Fibroblast of skin of right biceps (primary cell): ENCODE measurements at regions not wholly inside any gene's neighbourhood (a gene's known extent, or its start where the extent isn't known, plus 50 kb on each side); places are given as distances from the start of the nearest gene placed in this dataset.
A peak's percentile ranks its signal among the peaks of the same experiment; 100 is the strongest.

Experiments
- DNase-seq: peaks from one replicate; pipeline ENCODE4 v3.0.0-alpha.2; 2013

DNA sequence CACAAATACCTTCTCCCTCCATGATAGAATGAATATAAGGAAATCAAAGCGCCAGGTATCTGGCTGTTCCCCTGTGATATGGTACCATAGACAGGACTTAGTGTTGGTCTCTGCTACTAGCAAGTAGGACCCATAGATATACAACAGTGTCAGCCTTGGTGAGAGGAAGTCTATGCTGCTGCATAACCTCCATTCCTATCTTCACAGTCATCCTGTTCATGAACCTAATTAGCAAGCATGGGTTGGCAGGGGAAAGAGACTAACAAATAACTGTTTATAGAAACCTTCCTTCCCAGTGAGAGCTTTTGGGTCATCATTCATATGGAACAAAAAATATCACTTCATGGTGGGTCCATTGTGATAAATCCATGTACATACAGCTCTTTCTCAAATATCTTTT, 188.9 kb upstream of the FAM98A start:
- peak; percentile 36 for DNase-seq

DNA sequence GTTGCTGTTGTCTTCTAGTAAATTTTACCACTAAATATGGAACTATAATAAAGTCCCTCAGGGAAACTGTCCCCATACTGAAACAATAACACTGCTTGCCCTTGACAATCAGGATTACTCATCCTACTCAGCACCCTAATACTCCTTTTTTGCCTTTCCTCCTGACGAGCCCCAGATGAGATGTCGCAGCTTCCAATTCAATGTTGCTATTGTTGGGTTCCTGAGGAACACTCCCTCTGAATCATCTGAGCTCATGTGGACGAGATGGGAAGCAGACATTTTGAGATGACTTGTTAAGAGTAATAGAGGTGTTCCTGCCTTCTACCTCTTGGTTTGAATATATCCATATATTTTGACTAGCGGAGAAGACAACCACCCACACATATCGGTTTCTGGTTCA, 187.8 kb upstream of the FAM98A start:
- no peak for DNase-seq

DNA sequence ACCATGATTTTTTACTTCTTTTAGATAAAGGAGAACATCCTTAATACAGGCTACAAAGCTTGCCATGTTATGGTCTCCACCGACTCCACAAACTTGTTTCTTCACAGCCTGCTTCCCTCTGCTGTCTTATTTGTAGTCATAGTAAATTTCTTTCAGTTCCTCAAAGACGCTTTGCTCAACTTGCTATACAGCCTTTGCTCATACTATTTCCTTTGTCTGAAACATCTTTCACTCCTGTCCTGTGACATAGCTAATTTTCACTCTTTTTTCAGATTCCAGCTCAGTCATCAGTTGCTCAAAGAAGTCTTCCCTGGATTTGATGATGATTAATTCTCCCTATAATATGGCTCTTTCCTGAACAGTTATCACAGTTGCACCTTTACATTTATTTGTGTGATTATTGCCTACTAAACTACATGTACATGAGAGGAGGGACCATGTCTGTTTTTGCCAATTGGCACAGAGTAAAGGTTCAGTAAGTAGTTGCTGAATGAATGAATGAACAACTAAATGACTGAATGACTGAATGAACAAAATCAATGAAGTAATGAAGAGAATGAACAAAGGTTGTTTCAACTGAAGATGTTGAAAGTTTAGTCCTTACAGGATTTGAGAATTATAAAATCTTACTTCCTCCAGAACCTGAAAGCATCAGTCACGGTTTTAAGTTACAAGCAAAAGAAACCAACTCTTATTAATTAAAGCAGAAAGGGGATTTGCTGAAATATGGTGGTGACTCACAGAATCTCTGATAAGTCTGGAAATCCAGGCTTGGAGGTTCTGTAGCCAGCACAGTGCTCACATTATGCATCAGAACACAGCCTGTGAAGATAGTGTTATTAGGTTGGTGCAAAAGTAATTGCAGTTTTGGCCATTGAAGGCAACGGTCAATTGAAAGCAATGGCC, 186.4 kb upstream of the FAM98A start:
- DNase-seq: no peak

DNA sequence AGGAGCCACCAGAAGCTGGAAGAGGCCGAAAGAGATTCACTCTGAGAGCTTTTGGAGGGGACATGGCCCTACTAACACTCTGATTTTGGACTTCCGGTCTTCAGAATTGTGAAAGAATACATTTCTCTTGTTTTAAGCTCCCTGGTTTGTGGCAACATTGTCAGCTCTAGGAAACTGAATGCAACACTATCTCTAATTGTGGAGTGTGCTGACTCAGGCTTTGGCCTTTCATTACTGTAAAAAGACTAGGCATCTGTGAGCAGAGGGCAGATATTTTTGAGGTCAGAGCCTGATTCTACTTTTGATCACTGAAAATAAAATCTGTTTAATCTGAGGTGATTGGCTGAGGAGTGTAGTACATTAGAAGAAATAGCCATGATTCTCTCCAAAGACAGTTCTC, 185.4 kb upstream of the FAM98A start:
- DNase-seq: no peak

DNA sequence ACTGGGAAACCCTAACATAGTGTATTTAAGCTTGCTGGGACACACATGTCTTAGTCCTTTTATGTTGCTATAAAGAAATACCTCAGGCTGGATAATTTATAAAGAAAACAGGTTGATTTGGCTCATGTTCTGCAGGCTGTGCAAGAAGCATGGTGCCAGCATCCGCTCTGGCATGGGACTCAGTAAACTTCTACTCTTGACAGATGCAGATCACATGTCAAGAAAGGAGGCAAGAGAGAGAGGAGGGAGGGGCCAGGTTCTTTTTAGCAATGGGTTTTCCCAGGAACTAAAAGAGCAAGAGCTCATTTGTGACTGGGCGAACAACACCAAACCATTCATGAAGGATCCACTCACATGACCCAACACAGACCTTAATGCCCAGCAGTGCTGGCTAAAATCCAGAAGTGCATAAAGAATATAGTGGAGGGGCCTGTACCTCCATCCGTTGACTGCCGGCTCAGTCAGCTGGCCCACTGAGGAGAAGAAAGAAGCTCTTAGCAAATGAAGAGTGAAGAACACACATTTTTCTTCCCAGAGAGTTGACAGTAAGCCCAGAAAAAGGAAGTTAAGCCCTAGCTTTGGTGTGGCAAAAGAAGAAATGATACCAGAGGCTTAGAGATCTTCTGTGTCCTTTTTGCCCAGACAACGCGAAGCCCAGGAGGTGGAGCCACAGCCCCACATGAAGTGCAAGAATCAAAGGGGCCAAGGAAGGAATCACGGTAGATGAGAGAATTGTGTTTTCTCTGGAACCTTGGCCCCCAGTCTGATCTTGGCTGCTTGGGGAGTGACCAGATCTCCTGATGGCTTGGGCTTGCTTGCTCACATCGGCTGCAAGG, 183.5 kb upstream of the FAM98A start:
- DNase-seq: no peak

DNA sequence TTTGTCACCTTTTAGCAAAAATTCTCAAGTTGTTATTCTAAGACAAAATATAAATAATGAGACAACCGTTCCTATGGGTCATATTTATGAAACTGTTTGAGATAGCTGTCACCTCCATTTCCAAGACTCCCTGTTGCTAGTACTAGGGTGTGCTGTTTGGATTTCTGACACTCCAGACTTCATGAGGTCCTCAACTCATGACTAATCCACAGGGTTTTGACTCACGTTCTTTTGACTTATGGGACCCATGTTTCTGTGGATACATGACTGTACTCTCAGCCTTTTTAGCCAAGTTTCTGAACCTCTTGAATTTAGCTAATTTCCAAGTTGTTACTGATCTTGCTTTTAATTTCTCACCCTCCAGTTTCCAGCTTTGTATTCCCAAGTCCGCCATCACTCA, 178.7 kb upstream of the FAM98A start:
- no peak for DNase-seq

DNA sequence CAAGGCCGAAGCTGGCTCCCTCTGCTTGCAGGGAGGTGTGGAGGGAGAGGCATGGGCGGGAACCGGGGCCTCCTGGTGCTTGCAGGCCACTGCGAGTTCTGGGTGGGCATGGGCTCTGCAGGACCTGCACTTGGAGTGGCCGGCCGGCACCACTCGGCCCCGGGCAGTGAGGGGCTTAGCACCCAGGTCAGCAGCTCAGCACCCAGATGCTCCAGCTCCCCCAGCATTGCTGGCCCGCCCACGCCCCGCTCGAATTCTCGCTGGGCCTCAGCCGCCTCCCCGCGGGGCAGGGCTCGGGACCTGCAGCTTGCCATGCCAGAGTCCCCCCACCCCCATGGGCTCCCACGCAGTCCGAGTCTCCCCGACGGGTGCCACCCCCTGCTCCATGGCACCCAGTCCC, 176.2 kb upstream of the FAM98A start:
- no peak for DNase-seq

DNA sequence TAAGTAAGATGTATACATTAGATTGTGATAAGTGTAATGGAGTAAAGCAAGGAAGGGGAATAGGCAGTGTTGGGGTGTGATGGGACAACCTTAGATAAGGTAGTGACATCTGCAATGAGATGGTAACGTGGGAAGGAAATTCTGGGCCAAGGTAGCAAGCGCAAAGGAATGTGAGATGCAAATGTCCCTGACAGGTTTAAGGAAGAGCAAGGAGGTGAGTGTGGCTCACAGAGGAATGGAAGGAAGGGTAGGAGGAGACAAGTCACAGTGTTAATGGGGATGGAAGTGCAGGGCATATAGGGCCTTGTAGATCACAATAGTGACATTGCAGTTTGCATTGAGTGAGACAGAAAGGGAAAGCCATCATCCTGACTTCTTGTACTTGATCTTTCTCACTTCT, 170.9 kb upstream of the FAM98A start:
- no peak for DNase-seq

DNA sequence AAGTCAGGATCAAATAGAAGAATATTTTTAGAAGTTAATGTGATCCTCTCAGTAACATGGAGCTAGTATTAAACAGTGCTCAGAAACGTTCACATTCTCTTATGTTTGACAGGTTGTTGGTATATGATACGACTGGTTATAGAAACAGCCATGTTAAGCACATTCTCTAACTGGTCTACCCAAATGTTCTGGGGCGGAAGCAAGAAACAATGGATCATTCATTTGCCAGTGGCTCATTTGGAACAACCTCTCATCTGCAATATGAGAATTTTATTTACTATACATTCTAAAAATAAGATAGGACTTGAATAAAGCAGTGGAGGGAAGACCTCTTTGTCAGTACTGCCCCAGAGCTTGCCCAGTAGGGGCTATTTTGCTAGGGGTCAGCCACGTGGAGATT, 167.1 kb upstream of the FAM98A start:
- DNase-seq: no peak

DNA sequence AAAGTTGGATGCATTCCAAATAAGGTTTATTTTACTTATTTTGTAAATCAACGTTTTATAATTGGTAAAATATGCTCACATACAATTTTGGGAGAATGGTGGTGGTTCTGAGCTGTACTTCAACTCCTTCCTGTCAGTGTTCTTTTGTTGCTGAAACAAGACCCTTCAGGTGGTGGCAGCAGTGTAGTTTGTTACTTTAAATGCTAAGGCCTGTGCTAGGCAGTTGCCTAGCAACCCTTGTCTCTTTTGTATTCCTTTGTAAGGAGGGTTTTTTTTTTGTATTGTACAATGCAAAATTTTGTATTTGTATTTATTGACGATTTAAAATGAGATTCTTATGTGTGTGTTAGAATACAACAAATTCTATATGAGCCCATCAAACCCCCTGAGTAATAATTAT, 166.0 kb upstream of the FAM98A start:
- DNase-seq: no peak

DNA sequence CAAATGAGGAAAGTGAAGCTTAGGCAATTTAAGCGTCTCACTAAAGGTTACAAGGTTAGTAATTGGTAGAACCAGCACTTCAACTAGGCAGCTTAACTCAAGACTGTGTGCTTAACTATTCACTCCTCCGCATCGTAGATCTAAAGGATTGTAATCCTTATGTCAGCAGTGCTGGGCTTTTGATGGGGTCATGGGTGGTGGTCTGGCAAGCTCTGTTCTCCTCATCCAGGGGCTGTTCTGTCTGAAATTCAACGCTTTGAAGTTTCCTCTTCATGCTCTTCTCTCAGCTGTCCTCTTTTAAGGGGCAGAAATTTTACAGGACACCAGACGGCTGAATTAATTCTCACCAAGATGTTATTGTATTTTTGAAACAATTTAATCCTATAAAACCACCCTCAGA, 165.5 kb upstream of the FAM98A start:
- DNase-seq: no peak

DNA sequence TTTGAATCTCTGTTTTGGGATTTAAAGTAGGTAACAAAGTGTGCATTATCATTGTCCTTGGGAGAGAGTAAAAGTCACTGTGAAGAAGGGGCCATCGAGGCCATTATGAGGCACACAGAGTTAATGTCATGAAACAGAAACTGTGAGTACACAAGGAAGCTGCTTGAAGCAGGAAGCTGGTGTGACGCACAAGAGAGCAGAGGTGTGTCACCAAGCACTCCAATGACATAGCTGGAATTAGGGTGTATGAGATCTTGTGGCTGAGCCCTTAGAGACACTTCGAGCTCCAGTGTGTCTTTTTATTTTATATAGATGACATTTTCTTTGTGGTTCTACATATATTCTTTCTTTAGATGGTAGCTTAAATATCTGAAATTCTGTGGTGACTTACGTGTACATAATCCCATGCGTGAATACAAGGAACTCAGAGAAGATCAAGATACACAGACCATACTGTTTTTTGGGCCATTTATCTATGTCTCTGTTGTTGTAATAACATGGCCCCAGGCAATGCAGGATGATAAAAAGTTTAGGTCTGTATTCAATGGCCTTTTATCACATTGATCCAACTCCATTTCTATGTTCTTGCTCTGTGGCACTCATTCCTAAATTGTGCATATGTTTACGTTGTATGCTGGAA, 164.7 kb upstream of the FAM98A start:
- DNase-seq: no peak

DNA sequence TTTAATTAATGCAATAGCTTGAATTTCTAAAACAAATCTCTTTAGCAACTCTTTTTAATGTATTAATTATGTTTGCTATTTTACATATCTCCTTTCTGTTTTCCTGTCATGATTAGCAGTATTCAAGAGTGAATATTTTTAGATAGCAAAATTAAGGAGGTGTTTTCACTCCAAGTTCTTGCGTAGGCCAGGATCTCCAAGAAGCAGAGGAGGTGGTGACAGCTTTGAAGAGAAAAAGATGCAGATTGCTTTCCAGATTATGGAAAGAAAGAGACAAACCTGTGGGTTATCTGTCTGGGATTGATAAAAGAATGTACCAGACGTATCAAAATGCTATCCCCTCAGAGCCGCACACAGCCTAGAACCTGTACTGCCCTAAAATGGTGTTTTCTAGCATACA, 163.5 kb upstream of the FAM98A start:
- no peak for DNase-seq

DNA sequence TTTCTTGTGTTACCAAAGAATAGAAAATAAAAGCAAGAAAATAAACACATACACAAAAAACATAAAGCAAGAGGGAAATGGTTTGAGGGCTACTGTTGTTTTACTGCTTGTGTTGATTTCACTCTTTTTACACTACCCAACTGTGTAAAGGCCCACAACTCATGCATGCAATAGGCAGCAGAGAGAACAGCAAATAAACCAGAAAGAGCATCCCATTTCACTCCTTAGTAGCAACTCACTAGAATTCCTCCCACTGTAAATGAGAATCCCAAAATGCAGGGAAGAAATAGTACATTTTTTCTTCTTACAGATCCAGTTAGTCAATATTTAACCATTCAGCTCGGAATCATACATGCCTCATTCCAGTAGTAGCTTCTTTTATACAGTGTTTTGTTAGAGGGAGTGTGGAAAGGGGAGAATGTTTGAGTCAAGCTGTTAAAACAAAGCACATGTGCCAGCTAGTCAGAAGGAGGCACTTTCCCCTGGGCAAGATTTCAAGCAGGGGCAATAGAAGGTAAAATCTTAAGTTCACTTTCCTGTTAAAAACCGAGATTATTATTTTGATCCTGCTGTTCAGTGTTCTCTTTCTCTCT, 147.2 kb upstream of the FAM98A start:
- no peak for DNase-seq

DNA sequence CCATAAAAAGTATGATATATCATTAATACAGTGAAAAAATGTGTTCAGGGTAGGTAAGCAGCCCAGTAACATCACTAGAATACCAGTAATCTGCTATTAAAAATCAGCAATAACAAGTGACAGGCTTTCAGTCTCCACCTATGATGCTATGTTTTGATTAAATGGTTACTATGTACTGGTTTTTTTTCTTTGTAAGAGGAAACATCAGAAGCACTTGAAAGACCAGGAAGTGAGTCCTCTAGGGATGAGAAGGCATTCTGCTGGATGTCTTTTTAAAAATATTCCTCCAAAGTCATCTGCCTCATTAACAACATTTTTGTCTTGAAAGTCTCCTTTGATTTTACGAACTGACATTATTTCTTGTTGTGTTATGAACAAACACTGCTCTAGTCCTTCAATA, 136.0 kb upstream of the FAM98A start:
- no peak for DNase-seq

DNA sequence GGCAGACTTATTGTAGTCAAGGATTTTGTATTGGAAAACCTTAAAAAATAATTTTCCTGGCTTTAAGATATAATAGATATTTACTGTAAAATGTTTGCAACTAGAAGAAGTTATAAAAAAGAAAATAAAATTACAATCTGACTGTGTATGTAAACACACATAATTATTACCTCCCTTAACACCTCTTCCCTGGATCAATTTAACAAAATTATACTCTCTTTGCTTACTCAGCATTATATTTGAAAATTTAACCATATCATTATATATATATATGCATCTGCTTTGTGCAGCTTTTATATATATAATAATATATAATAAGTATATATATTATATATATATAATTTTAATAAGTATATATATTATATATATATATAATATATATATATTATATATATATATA, 131.7 kb upstream of the FAM98A start:
- DNase-seq: no peak

DNA sequence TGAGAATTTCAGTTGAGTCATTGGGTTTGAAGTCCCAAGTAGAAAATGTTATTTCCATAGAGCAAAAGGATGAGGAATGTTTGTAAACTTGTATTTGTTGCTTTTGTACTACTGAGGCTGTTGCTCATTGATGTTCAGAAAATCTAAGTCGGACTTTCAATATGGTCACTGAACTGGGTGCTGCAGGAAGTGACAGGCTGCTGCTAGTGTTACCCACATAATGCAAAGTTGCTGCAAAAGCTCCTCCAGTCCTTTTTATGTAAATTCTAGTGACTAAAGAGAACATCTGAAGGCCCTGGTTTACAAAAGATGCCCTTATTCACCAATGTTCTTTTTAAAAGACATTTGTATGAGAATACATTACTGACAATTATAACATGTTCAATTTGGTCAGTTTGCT, 131.1 kb upstream of the FAM98A start:
- no peak for DNase-seq

DNA sequence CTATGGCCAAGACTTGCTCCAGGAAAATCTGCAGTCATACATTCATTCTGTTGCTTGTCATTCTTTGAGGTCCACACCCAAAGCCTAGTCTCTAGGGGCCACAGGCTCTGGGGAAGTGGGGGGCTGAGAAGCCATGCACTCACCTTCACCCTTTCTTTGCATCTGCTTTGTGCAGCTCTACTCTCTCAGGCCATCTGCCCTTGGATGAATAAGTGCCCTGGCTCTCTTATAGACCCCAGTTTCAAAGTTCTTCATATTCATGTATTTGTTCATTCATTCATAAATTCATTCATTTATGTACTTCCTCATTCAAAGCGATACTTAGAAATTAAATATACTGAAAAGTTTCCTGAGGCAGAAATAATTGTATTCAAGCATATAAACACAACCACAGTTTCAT, 130.3 kb upstream of the FAM98A start:
- no peak for DNase-seq

DNA sequence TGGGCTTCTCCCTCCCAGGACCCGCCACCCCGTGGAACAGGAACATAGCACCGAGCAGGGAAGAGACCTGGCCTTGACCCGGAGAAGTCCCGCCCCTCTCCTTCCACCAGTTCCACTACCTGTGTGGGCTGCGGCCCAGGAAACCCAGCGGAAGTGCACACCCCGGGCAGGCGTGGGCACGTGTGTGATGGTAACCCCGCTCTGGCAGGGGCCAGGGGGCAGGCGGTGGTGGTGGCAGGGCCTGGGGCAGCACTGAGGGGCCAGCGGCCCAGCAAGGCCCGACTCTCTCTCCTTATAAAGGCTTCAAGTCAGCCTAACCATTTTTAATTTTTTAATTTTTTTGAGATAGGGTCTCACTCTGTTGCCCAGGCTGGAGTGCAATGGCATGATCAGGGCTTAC, 129.0 kb upstream of the FAM98A start:
- no peak for DNase-seq

DNA sequence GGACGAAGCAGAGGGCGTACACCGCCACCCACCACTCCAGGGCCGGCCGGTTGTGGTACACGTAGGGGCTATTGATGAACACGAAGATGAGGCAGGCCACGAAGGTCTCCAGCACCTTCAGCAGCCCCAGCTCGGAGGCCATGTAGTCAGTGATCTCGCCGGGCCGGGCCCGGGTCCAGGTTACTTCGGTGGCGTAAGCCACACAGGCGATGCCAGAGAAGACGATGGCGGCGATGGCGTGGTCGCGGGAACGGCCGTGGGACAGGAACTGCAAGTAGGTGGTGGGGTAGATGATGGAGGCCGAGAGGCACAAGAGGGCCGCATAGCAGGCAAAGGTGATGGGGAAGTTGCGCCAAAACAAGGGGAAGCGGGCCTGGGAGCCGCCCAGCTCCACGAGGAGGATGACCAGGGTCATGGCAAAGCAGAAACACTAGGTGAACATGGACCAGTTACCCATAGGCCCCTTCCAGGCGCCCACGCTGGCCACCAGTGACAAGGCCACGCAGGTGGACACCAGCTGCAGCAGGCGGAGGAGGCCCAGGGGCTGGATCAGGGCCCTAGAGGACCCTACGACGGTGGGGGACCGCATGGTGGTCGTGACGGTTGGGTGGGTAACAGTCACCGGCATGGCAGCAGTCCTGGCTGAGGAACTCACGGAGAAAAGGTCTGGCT, 128.4 kb upstream of the FAM98A start:
- no peak for DNase-seq

DNA sequence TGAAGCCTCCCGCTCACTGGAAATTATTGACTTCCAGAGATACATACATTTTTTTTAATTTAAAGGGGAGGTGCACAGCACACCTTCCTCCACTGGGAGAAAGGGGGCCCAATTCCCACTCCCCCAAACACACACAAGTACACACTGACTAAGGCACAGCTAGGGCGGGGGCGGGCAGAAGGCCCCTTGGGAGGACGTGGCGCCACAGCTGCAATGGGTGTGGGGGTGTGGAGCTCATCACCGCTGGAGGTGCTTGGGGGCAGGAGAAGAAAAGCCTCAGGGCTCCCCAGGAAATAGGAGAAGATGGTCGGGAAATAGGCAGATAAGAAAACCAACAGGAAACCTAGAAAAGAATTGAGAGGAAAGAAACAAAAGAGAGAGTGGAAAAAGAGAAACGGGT, 127.3 kb upstream of the FAM98A start:
- DNase-seq: no peak

DNA sequence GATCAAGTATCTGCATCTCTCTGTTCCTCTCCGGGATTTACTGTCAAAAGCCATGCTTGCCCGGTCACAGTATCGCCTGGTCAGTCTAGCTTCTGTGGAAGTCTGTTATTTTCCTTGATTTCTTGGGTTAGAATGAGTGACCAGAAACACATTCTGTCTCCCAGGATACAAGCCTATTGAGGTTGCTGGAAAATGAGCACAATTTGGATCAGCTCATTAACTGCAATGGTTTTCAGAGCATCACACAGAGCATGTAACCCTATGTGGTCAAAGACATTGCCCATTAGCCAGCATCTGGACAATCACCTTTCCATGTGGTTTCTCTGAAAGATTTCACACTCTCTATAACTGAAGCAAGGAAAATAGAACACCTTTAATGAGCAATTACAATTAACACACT, 124.2 kb upstream of the FAM98A start:
- DNase-seq: no peak

DNA sequence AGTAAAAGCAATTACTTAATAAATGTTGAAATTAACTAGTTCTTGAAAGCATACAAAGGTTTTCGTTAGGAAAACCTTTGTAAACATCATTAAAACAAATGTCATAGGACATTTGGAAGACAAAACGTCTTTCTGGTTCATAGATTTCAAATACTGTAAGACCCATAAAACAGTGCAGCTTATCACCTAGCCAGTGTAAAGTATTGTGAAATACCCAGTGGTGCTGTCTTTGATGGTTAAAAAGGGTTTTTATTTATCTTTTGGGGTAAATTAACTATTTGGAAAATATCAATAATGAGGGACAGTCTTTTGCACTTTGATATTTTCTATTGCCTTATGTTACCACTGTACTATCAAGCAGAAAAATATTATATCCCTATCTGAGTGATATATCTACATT, 120.0 kb upstream of the FAM98A start:
- no peak for DNase-seq
